Activated gamma-delta T cell treated with Interleukin-2 at 50 U/mL for 16 hours (primary cell): ENCODE measurements at regions not wholly inside any gene's neighbourhood (a gene's known extent, or its start where the extent isn't known, plus 50 kb on each side); places are given as distances from the start of the nearest gene placed in this dataset.

Experiments
- DNase-seq: peaks from one replicate; pipeline ENCODE4 v3.0.0-alpha.2; 2020

DNA sequence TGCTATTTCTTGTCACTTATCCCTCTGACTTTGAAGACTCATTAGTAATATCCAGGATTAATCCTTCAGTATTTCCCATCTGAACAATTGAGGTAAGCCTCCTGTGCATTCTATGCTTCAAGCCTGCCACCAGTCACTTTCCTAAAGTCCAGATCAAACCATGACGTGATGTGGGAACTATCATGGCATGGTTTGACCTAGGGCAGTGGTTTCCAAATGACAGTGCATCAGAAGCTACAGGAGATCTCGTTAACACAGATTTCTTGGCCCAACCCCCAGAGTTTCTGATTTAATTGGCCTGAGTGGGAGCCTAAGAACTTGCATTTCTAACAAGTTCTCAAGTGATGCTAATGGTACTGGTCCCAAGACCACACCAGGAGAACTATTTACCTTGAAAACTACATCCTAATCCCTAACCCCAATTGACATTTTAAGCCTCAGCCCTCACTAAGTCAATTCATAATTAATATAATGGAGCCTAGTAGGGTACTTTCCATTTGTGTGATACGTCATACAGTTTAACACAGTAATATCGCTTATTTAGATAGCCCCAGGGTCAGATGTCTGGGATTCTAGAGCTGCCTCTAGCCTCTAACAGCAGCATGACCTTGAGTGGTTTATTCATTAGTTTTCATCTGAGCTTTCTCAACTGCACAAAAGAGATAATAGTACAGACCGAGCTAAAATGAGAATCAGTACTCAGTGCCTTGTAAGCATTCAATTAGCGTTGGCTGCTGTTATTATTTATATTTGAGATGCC, 907.6 kb downstream of the TFAP2A start:
- no peak for DNase-seq

GRCh38 chr6:9504191-9504590, 910.7 kb downstream of the TFAP2A start:
- DNase-seq = no peak

DNA sequence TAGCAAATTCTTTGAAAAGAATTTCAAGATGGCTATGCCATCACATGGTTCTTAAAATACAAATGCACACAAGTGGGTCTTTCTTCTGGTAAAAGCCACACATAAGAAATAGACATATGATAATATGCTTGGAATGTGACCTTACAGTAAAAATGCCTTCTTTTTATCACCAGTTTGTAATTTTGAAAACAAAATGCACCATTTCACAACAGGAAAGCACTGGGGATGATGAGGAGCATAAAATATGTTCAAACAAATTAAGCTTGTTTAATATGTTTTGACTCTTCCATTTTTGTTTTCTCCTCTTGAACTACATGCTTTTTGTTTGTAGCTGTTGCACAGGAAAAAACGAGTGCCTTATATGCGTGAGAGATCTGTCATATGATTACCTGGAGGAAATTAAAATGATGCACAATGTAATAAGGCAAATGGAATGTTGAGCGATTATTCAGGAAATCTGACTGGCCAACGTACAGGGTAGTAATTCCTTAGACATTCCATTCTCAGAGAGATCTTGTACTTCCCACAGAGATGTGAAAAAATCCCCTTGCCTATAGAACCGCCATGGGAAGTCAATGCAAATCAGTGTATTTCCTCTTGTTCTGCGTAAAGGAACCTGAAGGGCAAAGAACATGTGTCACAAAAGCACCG, 911.6 kb downstream of the TFAP2A start:
- DNase-seq = no peak

DNA sequence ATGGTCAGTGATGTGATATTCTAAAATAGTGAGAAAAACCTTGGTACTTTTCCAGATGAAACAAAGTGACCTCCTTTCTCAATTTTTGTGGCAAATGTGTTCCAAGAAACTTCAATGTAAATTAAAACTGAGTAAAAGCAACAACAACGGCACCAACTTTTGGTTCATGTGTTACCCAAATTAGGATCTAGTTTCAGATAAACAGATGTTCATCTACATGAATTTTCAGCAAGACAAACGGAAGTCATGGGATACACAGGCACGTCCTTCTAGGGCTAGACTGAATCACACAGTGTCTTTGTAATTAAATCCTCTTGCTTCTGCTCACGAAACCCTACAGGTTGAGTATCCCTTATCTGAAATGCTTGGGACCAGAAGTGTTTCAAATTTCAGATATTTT, 915.2 kb downstream of the TFAP2A start:
- no peak for DNase-seq

GRCh38 chr6:9496837-9497236, 918.0 kb downstream of the TFAP2A start:
- DNase-seq = no peak

GRCh38 chr6:9494864-9495263, 920.0 kb downstream of the TFAP2A start:
- no peak for DNase-seq

DNA sequence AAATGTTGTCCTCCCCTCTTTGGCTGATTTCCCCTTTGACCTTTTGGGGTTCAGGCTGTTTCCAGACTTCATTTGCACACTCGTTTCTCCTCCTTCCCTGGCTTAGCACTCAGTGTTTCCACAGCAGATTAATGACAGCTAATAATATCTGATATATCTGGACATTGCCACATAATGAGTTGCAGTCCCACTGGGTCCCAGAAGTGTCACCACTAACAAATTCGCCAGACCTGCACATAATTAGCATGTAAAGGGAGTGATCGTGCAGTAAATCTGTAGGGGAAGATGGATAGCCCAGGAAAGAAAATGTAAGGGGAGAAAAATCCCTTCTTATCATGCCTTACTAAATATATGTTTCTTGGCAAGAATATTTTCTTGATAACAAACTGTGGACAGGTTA, 922.1 kb downstream of the TFAP2A start:
- no peak for DNase-seq

DNA sequence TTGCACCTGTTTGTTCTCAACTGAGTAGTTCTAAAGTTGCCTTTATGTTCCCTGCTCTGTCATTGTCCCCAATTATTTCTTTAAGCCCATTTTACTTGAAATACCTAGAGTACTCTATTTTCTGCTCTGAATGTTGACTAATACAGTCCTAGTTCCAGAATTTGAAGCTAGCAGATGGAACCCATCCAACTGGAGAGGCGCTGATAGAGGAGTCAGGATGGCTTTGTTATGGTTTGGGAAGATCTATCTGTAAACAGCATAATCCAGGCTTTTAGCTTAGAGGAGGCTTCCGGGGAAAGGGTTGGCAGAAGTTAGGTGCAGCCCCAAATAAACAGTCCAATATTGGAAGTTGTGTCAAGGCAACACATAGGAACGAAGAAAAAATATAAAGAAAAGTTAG, 927.7 kb downstream of the TFAP2A start:
- no peak for DNase-seq

GRCh38 chr6:9485992-9486391, 928.9 kb downstream of the TFAP2A start:
- DNase-seq = no peak

GRCh38 chr6:9484686-9485085, 930.2 kb downstream of the TFAP2A start:
- DNase-seq = no peak

DNA sequence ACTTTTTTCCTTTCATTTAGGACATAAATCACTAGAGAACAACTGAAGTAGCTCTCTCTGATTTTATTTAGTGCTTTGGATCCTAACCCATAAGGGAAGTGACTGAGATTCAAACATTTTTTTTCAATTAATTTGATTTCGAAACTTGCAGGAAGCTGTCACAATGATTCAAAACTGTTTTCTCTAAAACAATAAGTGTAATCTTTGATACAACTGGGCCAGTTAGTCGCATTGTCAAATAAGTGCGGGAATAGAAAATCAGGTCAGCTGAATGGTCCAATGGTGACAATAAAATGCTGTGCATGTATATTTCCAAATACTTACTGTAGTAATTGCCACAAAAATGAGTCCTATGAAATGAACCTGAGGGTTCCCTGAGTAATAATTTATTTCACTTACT, 930.8 kb downstream of the TFAP2A start:
- no peak for DNase-seq

DNA sequence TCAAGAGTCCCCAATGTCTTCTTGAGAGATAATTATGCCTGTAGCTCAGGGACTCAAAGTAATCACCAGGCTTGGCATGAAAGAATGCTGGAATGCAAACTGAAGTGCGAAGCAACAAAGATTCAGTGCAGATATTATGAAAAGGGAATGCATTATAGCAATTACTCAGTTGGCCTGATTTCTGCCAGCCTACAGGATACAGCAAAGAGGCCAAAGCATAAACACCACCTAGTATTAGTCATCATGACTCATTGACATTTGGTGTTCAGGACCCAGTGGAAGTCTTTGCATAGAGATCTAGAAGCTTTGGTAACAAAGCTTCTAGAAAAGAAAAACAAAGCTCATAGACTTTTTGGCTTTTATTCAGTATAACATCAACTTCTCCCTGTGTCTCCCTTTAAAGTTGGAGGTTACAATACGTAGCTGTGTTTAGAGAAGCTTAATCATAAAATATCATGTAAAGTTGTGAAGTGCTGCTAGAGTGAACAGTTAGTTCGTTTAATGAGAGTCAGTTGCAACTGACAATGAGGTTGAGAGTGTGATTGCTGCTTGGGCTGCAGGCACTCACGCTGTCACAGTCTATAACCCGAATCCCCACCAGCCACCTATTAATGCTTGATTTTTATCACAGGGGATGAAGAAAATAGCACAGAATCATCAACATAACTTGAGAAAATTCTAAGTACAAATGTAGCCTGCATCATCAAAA, 932.7 kb downstream of the TFAP2A start:
- DNase-seq = no peak

DNA sequence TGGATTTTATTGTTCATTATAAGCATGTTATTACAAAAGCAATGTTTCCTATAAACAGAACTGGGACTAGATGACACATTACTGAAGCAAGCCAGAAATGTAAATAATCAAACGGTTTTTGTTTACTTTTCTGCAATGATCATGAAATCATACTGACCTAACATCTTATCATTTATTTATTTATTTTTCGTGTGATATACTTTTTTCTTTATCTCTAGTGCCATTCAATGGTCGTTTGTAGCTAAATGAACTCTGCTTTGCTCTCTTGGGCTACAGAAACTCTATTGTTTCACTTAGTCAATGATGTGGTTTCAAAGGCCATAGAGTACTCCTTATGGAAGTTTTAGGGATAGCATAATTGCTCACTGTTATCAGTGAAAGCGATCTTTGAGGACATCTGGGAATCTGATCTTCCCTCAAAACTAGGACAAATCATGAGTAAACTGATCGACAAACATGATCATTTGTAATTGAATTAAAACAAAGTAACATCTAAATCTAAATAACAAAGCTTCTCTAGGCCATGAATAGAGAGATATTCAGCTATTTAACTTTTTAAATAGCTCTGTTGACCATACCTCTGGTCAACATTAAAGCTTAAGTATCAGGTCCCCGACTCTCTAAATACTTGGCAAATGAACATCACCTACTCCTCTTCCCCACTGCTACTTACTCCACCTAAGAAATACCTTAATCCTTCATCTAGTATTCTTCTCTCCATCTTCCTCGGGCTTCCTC, 933.4 kb downstream of the TFAP2A start:
- no peak for DNase-seq

GRCh38 chr6:9468277-9468676, 946.6 kb downstream of the TFAP2A start:
- no peak for DNase-seq

- DNase-seq = no peak
Measured at GRCh38 chr6:9467741-9468140, 947.1 kb downstream of the TFAP2A start.

DNA sequence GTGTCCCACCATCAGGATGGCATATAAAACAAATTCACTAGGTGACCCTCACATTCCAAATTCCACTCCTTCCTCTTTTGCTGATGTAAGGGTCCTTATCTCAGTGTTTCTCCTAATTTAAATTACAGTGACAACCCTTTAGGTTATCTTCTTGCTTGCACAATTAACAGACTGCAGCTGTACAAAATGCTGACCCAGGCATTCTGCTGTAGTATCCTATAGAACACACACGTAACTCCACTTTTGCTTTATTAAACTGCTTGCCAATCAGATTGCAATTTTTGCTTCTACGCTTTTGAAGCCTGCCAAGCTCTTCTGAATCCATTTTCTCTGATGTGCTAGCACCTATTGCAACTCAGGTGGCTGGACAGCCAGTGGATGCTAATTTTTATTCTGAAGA, 950.3 kb downstream of the TFAP2A start:
- DNase-seq = no peak

DNA sequence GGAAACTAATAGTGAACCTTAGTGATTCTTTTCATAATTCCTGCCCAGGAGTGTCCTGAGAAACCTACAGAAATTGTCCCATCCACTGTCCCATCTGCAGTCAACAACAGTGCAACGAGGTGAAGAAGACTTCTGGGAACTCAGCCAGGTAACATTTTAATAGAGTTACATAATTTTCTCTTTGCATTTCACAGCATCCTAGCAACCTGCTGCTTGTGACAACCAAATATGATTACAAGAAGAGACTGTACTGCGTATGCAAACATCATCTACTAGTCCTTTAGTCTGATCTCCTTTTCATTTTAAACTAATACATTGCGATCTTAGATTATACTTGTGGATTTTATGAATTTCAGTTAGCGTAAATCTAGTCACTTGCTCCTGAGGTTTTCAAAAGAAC, 951.6 kb downstream of the TFAP2A start:
- no peak for DNase-seq

GRCh38 chr6:9461188-9461587, 953.7 kb downstream of the TFAP2A start:
- no peak for DNase-seq

- no peak for DNase-seq
Measured at GRCh38 chr6:9458424-9458823, 956.5 kb downstream of the TFAP2A start.

- no peak for DNase-seq
Measured at GRCh38 chr6:9455864-9456658, 958.8 kb downstream of the TFAP2A start.

DNA sequence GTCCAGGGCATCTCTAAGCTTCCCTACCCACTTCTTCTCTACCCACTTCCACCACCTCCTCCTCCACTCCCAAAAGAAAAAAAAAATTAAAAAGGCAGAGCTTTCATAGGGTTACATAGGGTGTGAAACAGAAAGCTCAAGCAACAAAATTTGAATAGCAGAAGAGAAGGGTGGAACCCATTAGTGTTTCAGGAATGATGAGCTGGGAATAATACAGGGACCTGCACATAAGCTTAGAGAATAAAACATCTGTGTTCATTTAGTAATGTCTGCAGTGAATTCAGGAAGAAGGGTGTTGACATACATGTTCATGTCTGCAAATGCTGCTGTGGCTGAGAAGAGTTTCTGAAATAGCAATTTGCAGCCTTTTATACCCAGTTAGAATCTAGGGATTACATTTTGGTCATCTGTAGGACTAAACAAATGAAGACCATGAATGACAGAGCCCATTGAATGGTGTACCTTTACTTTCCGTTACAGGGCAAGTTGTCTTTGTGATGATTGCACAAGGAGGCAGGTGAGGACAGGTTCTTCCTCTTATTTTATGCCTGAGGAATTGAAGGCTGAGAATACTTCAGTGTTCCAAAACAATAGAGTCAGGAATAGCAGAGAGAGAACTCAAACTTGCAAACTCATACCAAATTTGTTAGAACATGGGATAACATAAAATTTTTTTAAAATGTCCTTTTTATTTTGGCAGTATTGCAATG, 975.1 kb downstream of the TFAP2A start:
- DNase-seq = no peak

- DNase-seq = no peak
Measured at GRCh38 chr6:9437836-9438235, 977.0 kb downstream of the TFAP2A start.
